HCT116 (cell line): ENCODE measurements at regions not wholly inside any gene's neighbourhood (a gene's known extent, or its start where the extent isn't known, plus 50 kb on each side); places are given as distances from the start of the nearest gene placed in this dataset.

ENCODE experiments used
- ATAC-seq: fragments of 200-7000 bp; cut with Tn5 transposase; 2 replicates; pipeline ENCODE4 v1.9.1; 2020; ENCODE audit warnings: mild to moderate bottlenecking, moderate library complexity
- BruUV-seq: library from RNA; stranded (reverse); fragments of 400-500 nt; replicated peaks from 2 replicates; lab custom pipeline; 2021; lab: Mats Ljungman, UMichigan
- CTCF ChIA-PET: fragments of 300-600 bp; sonication (Branson Sonifier 250); formaldehyde crosslinking; loops from one replicate; lab custom pipeline; 2021; ENCODE audit warnings: antibody characterized with exemption; lab: Charles Lee
- POLR2A ChIA-PET: fragments of 300-600, 350-600 bp; sonication (Branson Sonifier 250); formaldehyde crosslinking; loops from one replicate; lab custom pipeline; 2021; ENCODE audit warnings: antibody characterized with exemption; lab: Charles Lee
- RAD21 ChIA-PET, 2 experiments: fragments of 300-600 bp; sonication (Branson Sonifier 250); formaldehyde crosslinking; loops; one replicate each; lab custom pipeline; 2023; ENCODE audit warnings: low total read pairs in 2 of 2; ENCODE audit not compliant: uncharacterized antibody in 2 of 2, unreplicated experiment in 2 of 2, low non-redundant PET in 1 of 2; lab: Charles Lee
- DNase-seq: peaks from one replicate; pipeline ENCODE4 v3.0.0-alpha.2; 2010; ENCODE audit warnings: low read depth, low spot score
- H2AFZ ChIP-seq: fragments of 200-600 bp; shearing (Covaris generic), sonication (generic); 2 replicates; pipeline ENCODE4 v1.6.1; 2017; ENCODE audit warnings: low read depth, mixed run types, mixed read lengths, antibody characterized with exemption, low read length; ENCODE audit not compliant: poor library complexity, severe bottlenecking
- H3K27ac ChIP-seq: 2 replicates; pipeline ENCODE4 v1.5.1; 2012; ENCODE audit warnings: low read depth, low read length
- H3K27me3 ChIP-seq: fragments of 200-600 bp; sonication (generic); 2 replicates; pipeline ENCODE4 v1.6.1; 2016; ENCODE audit warnings: mixed run types, low read length, mixed read lengths; ENCODE audit not compliant: insufficient read depth
- H3K36me3 ChIP-seq, 2 experiments: fragments of 200-500 bp in 1 of 2; fragments of 200-600 bp in 1 of 2; sonication (Bioruptor generic) in 1 of 2; sonication (generic) in 1 of 2; 2 replicates each; pipeline versions ENCODE4 v1.5.1 to v1.6.1; 2014 to 2016; ENCODE audit warnings: low read length in 2 of 2, inconsistent platforms in 1 of 2, mixed read lengths in 1 of 2, mixed run types in 1 of 2; ENCODE audit not compliant: insufficient read depth in 2 of 2, control insufficient read depth in 1 of 2
- H3K4me1 ChIP-seq, 2 experiments: fragments of 200-600 bp in 1 of 2; sonication (generic) in 1 of 2; 2 replicates each; pipeline versions ENCODE4 v1.5.1 to v1.6.1; 2012 to 2017; ENCODE audit warnings: low read length in 2 of 2, inconsistent platforms in 1 of 2, mild to moderate bottlenecking in 1 of 2, mixed read lengths in 1 of 2, mixed run types in 1 of 2, moderate library complexity in 1 of 2; ENCODE audit not compliant: insufficient read depth in 2 of 2, control insufficient read depth in 1 of 2
- H3K4me2 ChIP-seq: fragments of 200-600 bp; sonication (generic); 2 replicates; pipeline ENCODE4 v1.6.1; 2017; ENCODE audit warnings: mixed run types, low read length, mixed read lengths
- H3K4me3 ChIP-seq, 2 experiments: fragments of 200-600 bp in 1 of 2; sonication (generic) in 1 of 2; replicated peaks in 1 of 2; 2 replicates each; pipeline ENCODE4 v1.5.1; 2011 to 2016; ENCODE audit warnings: low read length in 2 of 2, control low read depth in 1 of 2, low read depth in 1 of 2, mild to moderate bottlenecking in 1 of 2, mixed read lengths in 1 of 2, mixed run types in 1 of 2
- H3K79me2 ChIP-seq: fragments of 200-600 bp; sonication (generic); 2 replicates; pipeline ENCODE4 v1.6.1; 2017; ENCODE audit warnings: mild to moderate bottlenecking, mixed run types, low read length, moderate library complexity, mixed read lengths; ENCODE audit not compliant: insufficient read depth
- H3K9ac ChIP-seq: fragments of 200-600 bp; sonication (generic); 2 replicates; pipeline ENCODE4 v1.6.1; 2016; ENCODE audit warnings: low read length, mixed read lengths
- H3K9me2 ChIP-seq: fragments of 200-600 bp; sonication (generic), shearing (Covaris generic); 2 replicates; pipeline ENCODE4 v1.6.1; 2017; ENCODE audit warnings: mixed run types, mild to moderate bottlenecking, moderate library complexity; ENCODE audit not compliant: insufficient read depth
- H3K9me3 ChIP-seq, 2 experiments: fragments of 200-500 bp in 1 of 2; fragments of 200-600 bp in 1 of 2; sonication (Bioruptor generic) in 1 of 2; sonication (generic) in 1 of 2; 2 replicates each; pipeline ENCODE4 v1.6.1; 2014 to 2017; ENCODE audit warnings: low read length in 2 of 2, mixed read lengths in 2 of 2, inconsistent platforms in 1 of 2, low read depth in 1 of 2, mild to moderate bottlenecking in 1 of 2, mixed run types in 1 of 2, moderate library complexity in 1 of 2; ENCODE audit not compliant: control insufficient read depth in 1 of 2, insufficient read depth in 1 of 2
- H4K20me1 ChIP-seq: fragments of 200-600 bp; sonication (generic), shearing (Covaris generic); 2 replicates; pipeline ENCODE4 v1.6.1; 2017; ENCODE audit warnings: mixed run types, mild to moderate bottlenecking, moderate library complexity; ENCODE audit not compliant: insufficient read depth
- ELF1 ChIP-seq: IDR thresholded peaks from 2 replicates; pipeline ENCODE4 v1.6.1; 2012; ENCODE audit warnings: low read depth, borderline replicate concordance
- JUND ChIP-seq: IDR thresholded peaks from 2 replicates; pipeline ENCODE4 v1.6.1; 2012
- POLR2AphosphoS5 ChIP-seq: IDR thresholded peaks from 2 replicates; pipeline ENCODE4 v1.6.1; 2011; ENCODE audit warnings: mild to moderate bottlenecking, low read depth, low read length, moderate library complexity
- RAD21 ChIP-seq: IDR thresholded peaks from 2 replicates; pipeline ENCODE4 v1.6.1; 2012; ENCODE audit warnings: low read depth, mild to moderate bottlenecking
- SP1 ChIP-seq: IDR thresholded peaks from 2 replicates; pipeline ENCODE4 v1.6.1; 2012; ENCODE audit warnings: low read depth
- TCF7L2 ChIP-seq: IDR thresholded peaks from 2 replicates; pipeline ENCODE4 v1.7.0; 2011; ENCODE audit warnings: borderline replicate concordance, inconsistent platforms; ENCODE audit not compliant: insufficient read depth, insufficient read length; ENCODE audit errors: extremely low read depth
- YY1 ChIP-seq: IDR thresholded peaks from 2 replicates; pipeline ENCODE4 v1.6.1; 2011; ENCODE audit warnings: low read length, low read depth, moderate library complexity, mild to moderate bottlenecking; ENCODE audit not compliant: insufficient replicate concordance; ENCODE audit errors: extremely low read depth
- ZFX ChIP-seq: fragments of 450-650 bp; IDR thresholded peaks from 2 replicates; pipeline ENCODE4 v1.6.1; 2017
- ZNF274 ChIP-seq: fragments of 200-500 bp; sonication (Bioruptor generic); IDR thresholded peaks from 2 replicates; pipeline ENCODE4 v1.6.1; 2014; ENCODE audit warnings: mild to moderate bottlenecking, low read depth, low read length, inconsistent platforms
- intact Hi-C: fragments of 100-400 bp; cut with micrococcal nuclease; formaldehyde crosslinking; loops from 2 replicates; pipeline ENCODE4 v1.10.0; 2022
- TF ChIP-seq, protein P1 (sequence below): IDR thresholded peaks from 2 replicates; pipeline ENCODE4 v1.6.1; 2012; ENCODE audit warnings: low read depth
- TF ChIP-seq, protein P2 (sequence below): IDR thresholded peaks from 2 replicates; pipeline ENCODE4 v1.6.1; 2012
- TF ChIP-seq, protein P3 (sequence below): IDR thresholded peaks from 2 replicates; pipeline ENCODE4 v1.6.1; 2011; ENCODE audit warnings: mild to moderate bottlenecking, low read length, moderate library complexity; ENCODE audit not compliant: insufficient replicate concordance; ENCODE audit errors: extremely low read depth
- TF ChIP-seq, protein P4 (sequence below): IDR thresholded peaks from 2 replicates; pipeline ENCODE4 v1.6.1; 2012

DNA sequence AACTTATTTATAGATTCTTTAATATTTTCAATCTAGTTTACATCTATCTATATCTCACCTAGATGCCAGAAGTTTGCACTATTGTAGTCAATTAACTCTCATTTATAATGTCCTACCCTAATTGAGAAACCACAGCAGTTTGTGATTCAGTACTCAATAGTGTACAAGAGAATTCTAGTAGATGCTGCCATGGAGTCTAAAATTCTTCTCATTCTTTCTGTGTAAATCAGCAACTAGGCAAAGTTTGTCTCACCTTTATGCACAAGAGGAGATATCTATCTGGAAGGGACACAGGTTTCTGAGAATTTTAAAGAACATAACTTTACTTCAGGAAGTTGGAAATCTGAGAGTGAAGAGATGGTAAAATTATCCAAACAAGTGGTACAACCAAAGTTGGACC is 173.0 kb upstream of the FBXL7 start (continued):
- TF ChIP-seq, protein P1, sequence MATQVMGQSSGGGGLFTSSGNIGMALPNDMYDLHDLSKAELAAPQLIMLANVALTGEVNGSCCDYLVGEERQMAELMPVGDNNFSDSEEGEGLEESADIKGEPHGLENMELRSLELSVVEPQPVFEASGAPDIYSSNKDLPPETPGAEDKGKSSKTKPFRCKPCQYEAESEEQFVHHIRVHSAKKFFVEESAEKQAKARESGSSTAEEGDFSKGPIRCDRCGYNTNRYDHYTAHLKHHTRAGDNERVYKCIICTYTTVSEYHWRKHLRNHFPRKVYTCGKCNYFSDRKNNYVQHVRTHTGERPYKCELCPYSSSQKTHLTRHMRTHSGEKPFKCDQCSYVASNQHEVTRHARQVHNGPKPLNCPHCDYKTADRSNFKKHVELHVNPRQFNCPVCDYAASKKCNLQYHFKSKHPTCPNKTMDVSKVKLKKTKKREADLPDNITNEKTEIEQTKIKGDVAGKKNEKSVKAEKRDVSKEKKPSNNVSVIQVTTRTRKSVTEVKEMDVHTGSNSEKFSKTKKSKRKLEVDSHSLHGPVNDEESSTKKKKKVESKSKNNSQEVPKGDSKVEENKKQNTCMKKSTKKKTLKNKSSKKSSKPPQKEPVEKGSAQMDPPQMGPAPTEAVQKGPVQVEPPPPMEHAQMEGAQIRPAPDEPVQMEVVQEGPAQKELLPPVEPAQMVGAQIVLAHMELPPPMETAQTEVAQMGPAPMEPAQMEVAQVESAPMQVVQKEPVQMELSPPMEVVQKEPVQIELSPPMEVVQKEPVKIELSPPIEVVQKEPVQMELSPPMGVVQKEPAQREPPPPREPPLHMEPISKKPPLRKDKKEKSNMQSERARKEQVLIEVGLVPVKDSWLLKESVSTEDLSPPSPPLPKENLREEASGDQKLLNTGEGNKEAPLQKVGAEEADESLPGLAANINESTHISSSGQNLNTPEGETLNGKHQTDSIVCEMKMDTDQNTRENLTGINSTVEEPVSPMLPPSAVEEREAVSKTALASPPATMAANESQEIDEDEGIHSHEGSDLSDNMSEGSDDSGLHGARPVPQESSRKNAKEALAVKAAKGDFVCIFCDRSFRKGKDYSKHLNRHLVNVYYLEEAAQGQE, result no peak
- no peak for TF ChIP-seq YY1
- no peak for TF ChIP-seq POLR2AphosphoS5
- no peak for TF ChIP-seq ZNF274
- TF ChIP-seq TCF7L2, result no peak
- TF ChIP-seq SP1, result no peak
- TF ChIP-seq ZFX, result no peak
- TF ChIP-seq JUND, result no peak
- TF ChIP-seq, all 23 proteins: peak for 0

DNA sequence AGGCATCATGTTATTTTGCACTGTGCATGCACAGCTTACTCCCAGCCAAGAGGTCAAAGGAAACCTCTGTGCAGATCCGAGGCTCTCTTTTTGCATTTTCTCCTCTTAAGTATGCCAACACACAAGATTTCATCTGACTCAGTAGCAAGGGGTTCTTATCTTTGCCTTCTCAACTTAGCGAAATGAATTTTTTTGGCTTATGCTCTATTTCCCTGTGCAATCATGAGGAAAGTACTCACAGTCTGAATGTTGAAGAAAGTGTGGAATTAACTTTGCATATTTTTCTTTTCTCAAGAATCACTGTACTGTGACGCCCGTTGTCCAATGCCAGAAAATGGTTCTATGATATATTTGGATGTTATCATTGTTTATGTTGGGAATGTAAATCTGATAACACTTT is 173.5 kb upstream of the FBXL7 start:
- intact Hi-C loops, result no loop called here
- POLR2A ChIA-PET, result no interaction called here

More for the DNA sequence above, 173.5 kb upstream of the FBXL7 start:
- ATAC-seq (no peak), DNase-seq (no peak)
- ChIA-PET RAD21 (no interaction called here), CTCF (no interaction called here)
- BruUV-seq, result no TSS peak
- Histone ChIP-seq H3K79me2 (no peaks in the 10 kb centered on the region), H4K20me1 (no peaks in the 10 kb centered on the region), H3K27ac (no peak overlapping the region), H3K27me3 (no peaks in the 10 kb centered on the region), H3K9me2 (no peaks in the 10 kb centered on the region), H3K9ac (no peak overlapping the region), H2AFZ (no peak overlapping the region), H3K4me1 (no peaks in the 10 kb centered on the region), H3K9me3 (peaks cover 3 to 15% of the 10 kb centered on the region in 2 experiments; a peak in 2 of 4 replicates), H3K4me2 (no peak overlapping the region)
- TF ChIP-seq, protein P2, sequence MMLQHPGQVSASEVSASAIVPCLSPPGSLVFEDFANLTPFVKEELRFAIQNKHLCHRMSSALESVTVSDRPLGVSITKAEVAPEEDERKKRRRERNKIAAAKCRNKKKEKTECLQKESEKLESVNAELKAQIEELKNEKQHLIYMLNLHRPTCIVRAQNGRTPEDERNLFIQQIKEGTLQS, result no peak
- TF ChIP-seq, protein P3, sequence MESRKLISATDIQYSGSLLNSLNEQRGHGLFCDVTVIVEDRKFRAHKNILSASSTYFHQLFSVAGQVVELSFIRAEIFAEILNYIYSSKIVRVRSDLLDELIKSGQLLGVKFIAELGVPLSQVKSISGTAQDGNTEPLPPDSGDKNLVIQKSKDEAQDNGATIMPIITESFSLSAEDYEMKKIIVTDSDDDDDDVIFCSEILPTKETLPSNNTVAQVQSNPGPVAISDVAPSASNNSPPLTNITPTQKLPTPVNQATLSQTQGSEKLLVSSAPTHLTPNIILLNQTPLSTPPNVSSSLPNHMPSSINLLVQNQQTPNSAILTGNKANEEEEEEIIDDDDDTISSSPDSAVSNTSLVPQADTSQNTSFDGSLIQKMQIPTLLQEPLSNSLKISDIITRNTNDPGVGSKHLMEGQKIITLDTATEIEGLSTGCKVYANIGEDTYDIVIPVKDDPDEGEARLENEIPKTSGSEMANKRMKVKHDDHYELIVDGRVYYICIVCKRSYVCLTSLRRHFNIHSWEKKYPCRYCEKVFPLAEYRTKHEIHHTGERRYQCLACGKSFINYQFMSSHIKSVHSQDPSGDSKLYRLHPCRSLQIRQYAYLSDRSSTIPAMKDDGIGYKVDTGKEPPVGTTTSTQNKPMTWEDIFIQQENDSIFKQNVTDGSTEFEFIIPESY, result no peak
- TF ChIP-seq RAD21, result no peak
- TF ChIP-seq ZNF274, result no peak
- TF ChIP-seq SP1, result no peak
- TF ChIP-seq, protein P4, sequence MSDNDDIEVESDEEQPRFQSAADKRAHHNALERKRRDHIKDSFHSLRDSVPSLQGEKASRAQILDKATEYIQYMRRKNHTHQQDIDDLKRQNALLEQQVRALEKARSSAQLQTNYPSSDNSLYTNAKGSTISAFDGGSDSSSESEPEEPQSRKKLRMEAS, result no peak
- TF ChIP-seq ELF1, result no peak
- TF ChIP-seq, all 23 proteins: peak for 0
- Histone ChIP-seq H3K4me3 (no peak overlapping the region), H3K36me3 (no peaks in the 10 kb centered on the region)
